Ovary (tissue), 3 donors: ENCODE measurements at regions not wholly inside any gene's neighbourhood (a gene's known extent, or its start where the extent isn't known, plus 50 kb on each side); places are given as distances from the start of the nearest gene placed in this dataset.

ENCODE experiments used
- EP300 ChIP-seq: sonication (generic); formaldehyde crosslinking; IDR thresholded peaks from one replicate; pipeline ENCODE4 v1.6.1; 2017; ENCODE audit warnings: antibody characterized with exemption
- POLR2A ChIP-seq: fragments of 450-650 bp; IDR thresholded peaks from one replicate; pipeline ENCODE4 v1.6.1; 2017; ENCODE audit warnings: antibody characterized with exemption, mild to moderate bottlenecking, moderate library complexity
- TF ChIP-seq, protein P1 (sequence below), 3 donors: fragments of 450-650 bp in 2 of 3; fragments of 200-600 bp in 1 of 3; IDR thresholded peaks; one replicate each; pipeline versions ENCODE4 v1.5.1 to v1.8.0; 2016 to 2022; ENCODE audit warnings: antibody characterized with exemption in 3 of 3, mild to moderate bottlenecking in 1 of 3
- donor health status: DM: no; HTN: no; CAD: no.

DNA sequence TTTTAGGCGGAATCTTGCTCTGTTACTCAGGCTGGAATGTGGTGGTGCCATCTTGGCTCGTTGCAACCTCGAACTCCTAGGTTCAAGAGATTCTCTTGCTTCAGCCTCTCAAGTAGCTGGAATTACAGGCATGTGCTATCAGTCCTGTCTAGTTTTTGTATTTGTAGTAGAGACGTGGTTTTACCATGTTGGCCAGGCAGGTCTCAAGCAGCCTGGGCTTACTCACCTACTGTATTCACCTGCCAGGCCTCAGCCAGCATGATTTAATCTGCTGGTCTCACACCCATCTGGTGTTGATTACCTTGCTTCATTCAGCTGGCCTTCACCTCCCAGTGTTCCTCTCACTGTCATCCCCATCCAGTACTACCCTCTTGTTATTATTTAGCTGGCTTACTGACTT, 102.0 kb downstream of the IL12A start:
- TF ChIP-seq, protein P1, sequence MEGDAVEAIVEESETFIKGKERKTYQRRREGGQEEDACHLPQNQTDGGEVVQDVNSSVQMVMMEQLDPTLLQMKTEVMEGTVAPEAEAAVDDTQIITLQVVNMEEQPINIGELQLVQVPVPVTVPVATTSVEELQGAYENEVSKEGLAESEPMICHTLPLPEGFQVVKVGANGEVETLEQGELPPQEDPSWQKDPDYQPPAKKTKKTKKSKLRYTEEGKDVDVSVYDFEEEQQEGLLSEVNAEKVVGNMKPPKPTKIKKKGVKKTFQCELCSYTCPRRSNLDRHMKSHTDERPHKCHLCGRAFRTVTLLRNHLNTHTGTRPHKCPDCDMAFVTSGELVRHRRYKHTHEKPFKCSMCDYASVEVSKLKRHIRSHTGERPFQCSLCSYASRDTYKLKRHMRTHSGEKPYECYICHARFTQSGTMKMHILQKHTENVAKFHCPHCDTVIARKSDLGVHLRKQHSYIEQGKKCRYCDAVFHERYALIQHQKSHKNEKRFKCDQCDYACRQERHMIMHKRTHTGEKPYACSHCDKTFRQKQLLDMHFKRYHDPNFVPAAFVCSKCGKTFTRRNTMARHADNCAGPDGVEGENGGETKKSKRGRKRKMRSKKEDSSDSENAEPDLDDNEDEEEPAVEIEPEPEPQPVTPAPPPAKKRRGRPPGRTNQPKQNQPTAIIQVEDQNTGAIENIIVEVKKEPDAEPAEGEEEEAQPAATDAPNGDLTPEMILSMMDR (IDR thresholded peaks at IDR 0.05), result no peak
- TF ChIP-seq POLR2A, result no peak
- TF ChIP-seq EP300, result no peak
